Ovary (tissue), 7 donors: ENCODE measurements at regions not wholly inside any gene's neighbourhood (a gene's known extent, or its start where the extent isn't known, plus 50 kb on each side); places are given as distances from the start of the nearest gene placed in this dataset.

Experiments used
- DNase-seq, 5 donors: peaks; one replicate each; pipeline ENCODE4 v3.0.0-alpha.2; 2019 to 2020
- H3K27ac ChIP-seq, 2 donors: fragments of 200-600 bp; one replicate each; pipeline versions ENCODE4 v1.5.1 to v1.8.0; 2019 to 2022
- H3K27me3 ChIP-seq: fragments of 200-600 bp; one replicate; pipeline ENCODE4 v1.8.0; 2022
- H3K36me3 ChIP-seq: fragments of 200-600 bp; sonication (generic); one replicate; pipeline ENCODE4 v1.5.1; 2019
- H3K4me1 ChIP-seq: one replicate; pipeline ENCODE4 v1.8.1; 2013; ENCODE audit warnings: mild to moderate bottlenecking, moderate library complexity; ENCODE audit not compliant: insufficient read depth
- H3K4me3 ChIP-seq: fragments of 200-600 bp; sonication (generic); one replicate; pipeline ENCODE4 v1.5.1; 2017
- H3K9me3 ChIP-seq, 2 donors: fragments of 200-600 bp in 1 of 2; sonication (generic) in 1 of 2; one replicate each; pipeline versions ENCODE4 v1.5.1 to v1.8.1; 2013 to 2019; ENCODE audit warnings: mild to moderate bottlenecking in 1 of 2, moderate library complexity in 1 of 2
- EP300 ChIP-seq: sonication (generic); formaldehyde crosslinking; IDR thresholded peaks from one replicate; pipeline ENCODE4 v1.6.1; 2017; ENCODE audit warnings: antibody characterized with exemption
- POLR2A ChIP-seq: fragments of 450-650 bp; IDR thresholded peaks from one replicate; pipeline ENCODE4 v1.6.1; 2017; ENCODE audit warnings: antibody characterized with exemption, mild to moderate bottlenecking, moderate library complexity
- WGBS, 3 donors: extraction: QIAGEN DNeasy Blood & Tissue Kit in 1 of 3; methylation state at CpG; one replicate each; pipeline versions ENCODE4 v1.1.5 to v1.1.7; 2013 to 2017; 5-methylcytosine and 5-hydroxymethylcytosine counted together
- intact Hi-C, 4 donors: fragments of 100-400 bp; cut with DNase I; formaldehyde crosslinking; loops; one replicate each; pipeline versions ENCODE4 v1.11.0 to v1.15.1; 2022 to 2023
- TF ChIP-seq, protein P1 (sequence below), 3 donors: fragments of 450-650 bp in 2 of 3; fragments of 200-600 bp in 1 of 3; IDR thresholded peaks; one replicate each; pipeline versions ENCODE4 v1.5.1 to v1.8.0; 2016 to 2022; ENCODE audit warnings: antibody characterized with exemption in 3 of 3, mild to moderate bottlenecking in 1 of 3
- donor health status: DM: no; HTN: no; CAD: no; lungs with moderate emphysema.
- donor health status: DM: no; HTN: no; CAD: no.
- donor health status: Bipolar disorder and iron deficiency.
- donor health status: DM: no; HTN: no; CAD: no.
- donor health status: DM: yes; HTN: yes; CAD: no.

DNA sequence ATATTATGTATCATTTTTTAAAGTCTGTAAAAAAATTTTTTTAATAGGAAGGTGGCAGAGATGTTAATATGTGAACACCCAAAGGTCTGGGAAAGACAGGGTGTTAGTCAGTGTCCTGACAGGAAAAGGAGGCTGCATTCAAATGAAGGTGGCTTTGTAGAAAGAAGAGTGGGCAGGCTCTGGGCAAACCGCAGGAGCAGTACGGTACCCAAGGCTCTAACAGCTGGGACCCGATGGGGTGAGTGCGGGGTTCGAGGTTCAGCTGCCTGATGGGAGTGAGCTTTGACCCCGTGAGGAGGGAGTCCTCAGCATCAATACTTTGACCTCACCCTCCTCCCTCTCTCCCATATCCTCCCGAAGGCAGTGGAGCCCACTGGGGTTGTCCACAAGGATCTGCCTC lies 142.5 kb downstream of the C11orf91 start:
- intact Hi-C loops = no loop called here
- TF ChIP-seq, protein P1, sequence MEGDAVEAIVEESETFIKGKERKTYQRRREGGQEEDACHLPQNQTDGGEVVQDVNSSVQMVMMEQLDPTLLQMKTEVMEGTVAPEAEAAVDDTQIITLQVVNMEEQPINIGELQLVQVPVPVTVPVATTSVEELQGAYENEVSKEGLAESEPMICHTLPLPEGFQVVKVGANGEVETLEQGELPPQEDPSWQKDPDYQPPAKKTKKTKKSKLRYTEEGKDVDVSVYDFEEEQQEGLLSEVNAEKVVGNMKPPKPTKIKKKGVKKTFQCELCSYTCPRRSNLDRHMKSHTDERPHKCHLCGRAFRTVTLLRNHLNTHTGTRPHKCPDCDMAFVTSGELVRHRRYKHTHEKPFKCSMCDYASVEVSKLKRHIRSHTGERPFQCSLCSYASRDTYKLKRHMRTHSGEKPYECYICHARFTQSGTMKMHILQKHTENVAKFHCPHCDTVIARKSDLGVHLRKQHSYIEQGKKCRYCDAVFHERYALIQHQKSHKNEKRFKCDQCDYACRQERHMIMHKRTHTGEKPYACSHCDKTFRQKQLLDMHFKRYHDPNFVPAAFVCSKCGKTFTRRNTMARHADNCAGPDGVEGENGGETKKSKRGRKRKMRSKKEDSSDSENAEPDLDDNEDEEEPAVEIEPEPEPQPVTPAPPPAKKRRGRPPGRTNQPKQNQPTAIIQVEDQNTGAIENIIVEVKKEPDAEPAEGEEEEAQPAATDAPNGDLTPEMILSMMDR (IDR thresholded peaks at IDR 0.05) = no peak
- no peak for TF ChIP-seq POLR2A
- TF ChIP-seq EP300 = no peak
- H3K27ac ChIP-seq = no peak overlapping the region

GRCh38 chr11:33557201-33557600 lies 143.4 kb downstream of the C11orf91 start:
- no peak overlapping the region for H3K4me3 ChIP-seq
- H3K4me1 ChIP-seq = no peaks in the 10 kb centered on the region
- H3K36me3 ChIP-seq = no peaks in the 10 kb centered on the region
- H3K9me3 ChIP-seq = no peaks in the 10 kb centered on the region
- WGBS, 3 donors = 7 to 31% (median 12%) methylated on average over 1 of the region's 1 CpG
- no peak for DNase-seq
- intact Hi-C loops = no loop called here
- TF ChIP-seq, protein P1 (IDR thresholded peaks at IDR 0.05) = no peak
- TF ChIP-seq EP300 (no peak), POLR2A (no peak)
- H3K27me3 ChIP-seq = no peaks in the 10 kb centered on the region
- no peak overlapping the region for H3K27ac ChIP-seq

More for the DNA sequence above, 142.5 kb downstream of the C11orf91 start:
- no peaks in the 10 kb centered on the region for H3K9me3 ChIP-seq
- no peaks in the 10 kb centered on the region for H3K4me1 ChIP-seq
- H3K4me3 ChIP-seq = no peak overlapping the region
- no peaks in the 10 kb centered on the region for H3K36me3 ChIP-seq
- DNase-seq = no peak
- no peaks in the 10 kb centered on the region for H3K27me3 ChIP-seq
- WGBS, 3 donors = 81 to 85% (median 83%) methylated on average over 7 of the region's 7 CpGs

DNA sequence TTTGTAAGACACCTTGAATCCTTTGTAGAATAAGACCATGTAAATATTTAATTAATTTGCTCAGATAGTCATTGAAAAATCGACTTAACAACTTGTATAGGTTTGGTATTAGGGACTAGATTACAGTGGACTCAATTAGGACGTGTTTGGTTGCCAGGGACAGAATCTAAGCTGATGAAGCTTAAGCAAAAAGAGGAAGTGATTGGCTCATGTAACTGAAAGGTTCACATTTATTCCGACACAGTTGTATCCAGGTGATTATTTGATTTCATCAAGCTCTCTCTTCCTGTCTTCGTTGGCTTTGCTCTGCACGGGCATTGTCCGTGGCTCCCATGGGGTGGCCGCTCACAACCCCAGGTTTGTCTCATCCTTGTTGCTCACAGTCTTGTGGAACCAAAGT lies 146.4 kb downstream of the C11orf91 start:
- Histone ChIP-seq H3K27ac (no peak overlapping the region), H3K9me3 (no peaks in the 10 kb centered on the region), H3K36me3 (no peaks in the 10 kb centered on the region), H3K27me3 (no peaks in the 10 kb centered on the region), H3K4me1 (no peaks in the 10 kb centered on the region), H3K4me3 (no peak overlapping the region)
- 88 to 91% (median 90%) methylated on average over 7 of the region's 7 CpGs for WGBS, 3 donors
- intact Hi-C loops = no loop called here
- DNase-seq = no peak
- TF ChIP-seq EP300 (no peak), POLR2A (no peak)
- TF ChIP-seq, protein P1 (IDR thresholded peaks at IDR 0.05) = no peak

GRCh38 chr11:33553486-33553885 lies 147.1 kb downstream of the C11orf91 start:
- TF ChIP-seq, protein P1 (IDR thresholded peaks at IDR 0.05) = no peak
- TF ChIP-seq POLR2A (no peak), EP300 (no peak)
- H3K9me3 ChIP-seq = no peaks in the 10 kb centered on the region
- intact Hi-C loops = no loop called here
- H3K27ac ChIP-seq = no peak overlapping the region
- no peaks in the 10 kb centered on the region for H3K27me3 ChIP-seq
- no peak overlapping the region for H3K4me3 ChIP-seq
- no peak for DNase-seq
- 52 to 69% (median 61%) methylated on average over 1 of the region's 1 CpG for WGBS, 3 donors
- no peaks in the 10 kb centered on the region for H3K4me1 ChIP-seq
- H3K36me3 ChIP-seq = no peaks in the 10 kb centered on the region

- H3K36me3 ChIP-seq = no peaks in the 10 kb centered on the region
- TF ChIP-seq EP300 (no peak), POLR2A (no peak)
- TF ChIP-seq, protein P1 (IDR thresholded peaks at IDR 0.05) = no peak
- DNase-seq = no peak
- 75 to 82% (median 81%) methylated on average over 3 of the region's 3 CpGs for WGBS, 3 donors
- H3K4me1 ChIP-seq = no peaks in the 10 kb centered on the region
- no peaks in the 10 kb centered on the region for H3K27me3 ChIP-seq
- no peak overlapping the region for H3K4me3 ChIP-seq
- no peaks in the 10 kb centered on the region for H3K9me3 ChIP-seq
- intact Hi-C loops = no loop called here
- H3K27ac ChIP-seq = no peak overlapping the region
Observed at GRCh38 chr11:33552756-33553155, 147.9 kb downstream of the C11orf91 start.
